Endothelial cell of umbilical vein (primary cell): ENCODE measurements at regions not wholly inside any gene's neighbourhood (a gene's known extent, or its start where the extent isn't known, plus 50 kb on each side); places are given as distances from the start of the nearest gene placed in this dataset.

ENCODE experiments used
- BruUV-seq: library from RNA; stranded (reverse); fragments of 400-500 nt; replicated peaks from 2 replicates; lab custom pipeline; 2021; lab: Mats Ljungman, UMichigan
- CTCF ChIA-PET: fragments of 300-600, 350-600 bp; sonication (Branson Sonifier 250); formaldehyde crosslinking; loops from one replicate; lab custom pipeline; 2021; ENCODE audit warnings: antibody characterized with exemption, inconsistent platforms; lab: Charles Lee
- POLR2A ChIA-PET: fragments of 300-600, 350-600 bp; sonication (Branson Sonifier 250); formaldehyde crosslinking; loops from one replicate; lab custom pipeline; 2021; ENCODE audit warnings: antibody characterized with exemption, inconsistent platforms; lab: Charles Lee
- DNase-seq: peaks from one replicate; pipeline ENCODE4 v3.0.0-alpha.2; 2011; ENCODE audit warnings: low read depth, low spot score
- FAIRE-seq: peaks from 2 replicates; lab custom pipeline; 2011; peaks lifted over from hg19 to GRCh38; lab: Jason Lieb, UNC
- H2AFZ ChIP-seq: 2 replicates; pipeline ENCODE4 v1.6.0; 2012; ENCODE audit warnings: low read depth, low read length, control low read depth, inconsistent platforms
- H3K27ac ChIP-seq: 2 replicates; pipeline ENCODE4 v1.5.1; 2011; ENCODE audit warnings: low read depth, mild to moderate bottlenecking, control low read depth, low read length, moderate library complexity; ENCODE audit not compliant: insufficient read depth
- H3K27me3 ChIP-seq, 2 experiments: 2 replicates each; pipeline versions ENCODE4 v1.6.0 to v1.6.1; 2011; ENCODE audit warnings: low read length in 2 of 2, mixed read lengths in 1 of 2; ENCODE audit not compliant: control insufficient read depth in 2 of 2, insufficient read depth in 2 of 2
- H3K36me3 ChIP-seq, 2 experiments: 2 replicates in 1 of 2; 3 replicates in 1 of 2; pipeline ENCODE4 v1.5.1; 2011; ENCODE audit warnings: low read length in 2 of 2, mild to moderate bottlenecking in 1 of 2, moderate library complexity in 1 of 2; ENCODE audit not compliant: control insufficient read depth in 2 of 2, insufficient read depth in 2 of 2; ENCODE audit errors: extremely low read depth in 1 of 2
- H3K4me1 ChIP-seq: 3 replicates; pipeline ENCODE4 v1.5.1; 2011; ENCODE audit warnings: mild to moderate bottlenecking, low read length; ENCODE audit not compliant: control insufficient read depth, insufficient read depth; ENCODE audit errors: extremely low read depth
- H3K4me2 ChIP-seq: 2 replicates; pipeline ENCODE4 v1.6.1; 2011; ENCODE audit warnings: low read length, control low read depth, mixed read lengths; ENCODE audit not compliant: insufficient read depth
- H3K4me3 ChIP-seq, 3 experiments: fragments of 200-600 bp in 1 of 3; sonication (generic), shearing (Covaris generic) in 1 of 3; replicated peaks in 1 of 3; 2 replicates each; pipeline ENCODE4 v1.5.1; 2011 to 2016; ENCODE audit warnings: control low read depth in 3 of 3, low read length in 3 of 3, mild to moderate bottlenecking in 2 of 3, inconsistent platforms in 1 of 3, low read depth in 1 of 3, moderate library complexity in 1 of 3; ENCODE audit not compliant: insufficient read depth in 1 of 3
- H3K79me2 ChIP-seq: 2 replicates; pipeline ENCODE4 v1.6.0; 2012; ENCODE audit warnings: low read length, inconsistent platforms; ENCODE audit not compliant: control insufficient read depth, insufficient read depth
- H3K9ac ChIP-seq: replicated peaks from 2 replicates; pipeline ENCODE3; 2011; ENCODE audit warnings: low read length, control low read depth; ENCODE audit not compliant: insufficient read depth; ENCODE audit errors: extremely low read depth
- H3K9me1 ChIP-seq: replicated peaks from 3 replicates; pipeline ENCODE4 v1.6.0; 2011; ENCODE audit warnings: mild to moderate bottlenecking, low read length; ENCODE audit not compliant: control insufficient read depth, insufficient read depth; ENCODE audit errors: extremely low read depth
- H3K9me3 ChIP-seq: replicated peaks from 2 replicates; pipeline ENCODE4 v1.5.1; 2012; ENCODE audit warnings: low read length, inconsistent platforms; ENCODE audit not compliant: control insufficient read depth, insufficient read depth
- H4K20me1 ChIP-seq: replicated peaks from 2 replicates; pipeline ENCODE3; 2011; ENCODE audit warnings: mild to moderate bottlenecking, low read length; ENCODE audit not compliant: control insufficient read depth, insufficient read depth; ENCODE audit errors: extremely low read depth
- EZH2 ChIP-seq: IDR thresholded peaks from 2 replicates; pipeline ENCODE4 v1.6.1; 2012; ENCODE audit warnings: borderline replicate concordance, low read depth, mild to moderate bottlenecking, moderate library complexity, low read length, inconsistent platforms; ENCODE audit not compliant: severe bottlenecking
- FOS ChIP-seq: IDR thresholded peaks from 2 replicates; pipeline ENCODE4 v1.6.1; 2011; ENCODE audit warnings: mild to moderate bottlenecking, low read length, moderate library complexity, borderline replicate concordance; ENCODE audit not compliant: insufficient read depth
- GATA2 ChIP-seq: IDR thresholded peaks from 2 replicates; pipeline ENCODE4 v1.7.0; 2011; ENCODE audit warnings: low read depth, mild to moderate bottlenecking, moderate library complexity, mixed read lengths, low read length; ENCODE audit not compliant: insufficient read length, insufficient read depth
- JUN ChIP-seq: IDR thresholded peaks from 2 replicates; pipeline ENCODE4 v1.6.1; 2011; ENCODE audit warnings: borderline replicate concordance, low read depth; ENCODE audit not compliant: insufficient read length, insufficient read depth
- MAX ChIP-seq: IDR thresholded peaks from 2 replicates; pipeline ENCODE4 v1.6.1; 2011; ENCODE audit not compliant: insufficient read depth, insufficient read length
- MYC ChIP-seq: IDR thresholded peaks from one replicate; pipeline ENCODE4 v1.6.1; 2011; ENCODE audit warnings: mild to moderate bottlenecking, low read depth, low read length
- POLR2A ChIP-seq: IDR thresholded peaks from 2 replicates; pipeline ENCODE4 v1.6.1; 2012; ENCODE audit warnings: low read depth, mild to moderate bottlenecking, control low read depth, low read length
- POLR2AphosphoS5 ChIP-seq: IDR thresholded peaks from 2 replicates; pipeline ENCODE4 v1.6.1; 2012; ENCODE audit warnings: low read depth, mild to moderate bottlenecking, control low read depth, low read length, moderate library complexity; ENCODE audit not compliant: insufficient read depth
- dilution Hi-C: fragments of 300-500 bp; cut with MboI; formaldehyde crosslinking; loops from one replicate; pipeline ENCODE4 v1.15.0; 2019; ENCODE audit warnings: low sequenced_read_pairs; ENCODE audit not compliant: extremely low pct_ligation_motif_present
- intact Hi-C: fragments of 100-400 bp; cut with micrococcal nuclease; formaldehyde crosslinking; loops from one replicate; pipeline ENCODE4 v1.10.0; 2022
- TF ChIP-seq, protein P1 (sequence below), 2 donors: IDR thresholded peaks; 1 replicate in 1 of 2; 2 replicates in 1 of 2; pipeline ENCODE4 v1.5.1; 2011; ENCODE audit warnings: low read length in 2 of 2, mild to moderate bottlenecking in 2 of 2, moderate library complexity in 2 of 2, control low read depth in 1 of 2, inconsistent platforms in 1 of 2, low read depth in 1 of 2; ENCODE audit not compliant: insufficient read depth in 1 of 2; ENCODE audit errors: extremely low read depth in 1 of 2

DNA sequence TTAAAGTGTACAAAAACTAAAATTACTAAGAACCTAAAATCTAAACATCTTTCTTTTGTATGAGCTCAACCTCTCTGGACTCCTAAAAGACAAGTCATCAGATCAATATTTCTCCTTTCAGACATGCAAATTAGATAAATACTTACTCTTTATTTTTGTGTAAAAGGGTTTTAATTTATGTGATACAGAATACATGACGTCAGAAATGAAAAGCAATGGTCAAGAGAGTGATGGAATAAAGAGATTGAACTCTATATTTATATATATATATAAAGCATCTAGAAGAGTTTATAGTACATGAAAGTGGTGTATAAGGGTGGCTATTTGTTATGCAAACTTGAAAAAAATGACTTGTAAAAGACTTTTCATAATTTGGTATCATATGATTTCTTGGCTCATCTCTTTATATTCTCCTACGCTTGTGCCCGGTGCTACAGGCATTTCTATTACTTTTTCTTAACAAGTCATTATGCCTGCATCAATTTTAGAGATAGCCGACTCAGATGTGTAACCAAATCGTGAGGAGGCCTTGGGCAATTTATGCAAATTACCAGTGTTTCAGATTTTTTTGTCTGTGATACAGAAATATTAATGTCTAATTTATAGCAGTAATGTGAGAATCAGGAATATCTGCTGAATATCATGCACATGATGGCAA is 186.0 kb upstream of the OLFM3 start:
- Histone ChIP-seq H3K9me1 (no peaks in the 10 kb centered on the region), H4K20me1 (no peaks in the 10 kb centered on the region), H3K9ac (no peak overlapping the region), H3K27ac (no peak overlapping the region), H3K4me1 (no peaks in the 10 kb centered on the region), H2AFZ (no peak overlapping the region), H3K79me2 (no peaks in the 10 kb centered on the region), H3K4me3 (no peak overlapping the region), H3K9me3 (no peaks in the 10 kb centered on the region), H3K36me3 (no peaks in the 10 kb centered on the region), H3K27me3 (no peaks in the 10 kb centered on the region), H3K4me2 (no peak overlapping the region)
- intact Hi-C loops (no loop called here), dilution Hi-C loops (no loop called here)
- POLR2A ChIA-PET, result no interaction called here
- CTCF ChIA-PET, result no interaction called here
- DNase-seq, result no peak
- no peak for FAIRE-seq
- TF ChIP-seq MYC (no peak), FOS (no peak), MAX (no peak), EZH2 (no peak), JUN (no peak), POLR2AphosphoS5 (no peak), POLR2A (no peak), GATA2 (no peak)
- TF ChIP-seq, protein P1, sequence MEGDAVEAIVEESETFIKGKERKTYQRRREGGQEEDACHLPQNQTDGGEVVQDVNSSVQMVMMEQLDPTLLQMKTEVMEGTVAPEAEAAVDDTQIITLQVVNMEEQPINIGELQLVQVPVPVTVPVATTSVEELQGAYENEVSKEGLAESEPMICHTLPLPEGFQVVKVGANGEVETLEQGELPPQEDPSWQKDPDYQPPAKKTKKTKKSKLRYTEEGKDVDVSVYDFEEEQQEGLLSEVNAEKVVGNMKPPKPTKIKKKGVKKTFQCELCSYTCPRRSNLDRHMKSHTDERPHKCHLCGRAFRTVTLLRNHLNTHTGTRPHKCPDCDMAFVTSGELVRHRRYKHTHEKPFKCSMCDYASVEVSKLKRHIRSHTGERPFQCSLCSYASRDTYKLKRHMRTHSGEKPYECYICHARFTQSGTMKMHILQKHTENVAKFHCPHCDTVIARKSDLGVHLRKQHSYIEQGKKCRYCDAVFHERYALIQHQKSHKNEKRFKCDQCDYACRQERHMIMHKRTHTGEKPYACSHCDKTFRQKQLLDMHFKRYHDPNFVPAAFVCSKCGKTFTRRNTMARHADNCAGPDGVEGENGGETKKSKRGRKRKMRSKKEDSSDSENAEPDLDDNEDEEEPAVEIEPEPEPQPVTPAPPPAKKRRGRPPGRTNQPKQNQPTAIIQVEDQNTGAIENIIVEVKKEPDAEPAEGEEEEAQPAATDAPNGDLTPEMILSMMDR (IDR thresholded peaks at IDR 0.05; ENCODE audit: extremely low read depth in 1 of 2, insufficient read depth in 1 of 2, low read depth in 1 of 2, low read length in 2 of 2), result no peak
- BruUV-seq, result no TSS peak
